Stimulated activated CD8-positive, alpha-beta memory T cell treated with anti-CD3 and anti-CD28 coated beads, Interleukin-4, amount 100 ng/mL, for 48 hours (primary cell): ENCODE measurements at regions not wholly inside any gene's neighbourhood (a gene's known extent, or its start where the extent isn't known, plus 50 kb on each side); places are given as distances from the start of the nearest gene placed in this dataset.
A peak's percentile ranks its signal among the peaks of the same experiment; 100 is the strongest.

Source experiments
- DNase-seq: peaks from one replicate; pipeline ENCODE4 v3.0.0-alpha.2; 2020

- no peak for DNase-seq
Observed at GRCh38 chr13:39859898-39860297, 204.4 kb downstream of the COG6 start.

- DNase-seq, result no peak
Observed at GRCh38 chr13:39862900-39863299, 207.4 kb downstream of the COG6 start.

GRCh38 chr13:39864221-39864620 lies 208.8 kb downstream of the COG6 start:
- DNase-seq, result no peak

- DNase-seq, result no peak
Observed at GRCh38 chr13:39866722-39867121, 211.3 kb downstream of the COG6 start.

GRCh38 chr13:39867807-39868206 lies 212.3 kb downstream of the COG6 start:
- no peak for DNase-seq

GRCh38 chr13:39870197-39870747 lies 214.8 kb downstream of the COG6 start:
- no peak for DNase-seq

GRCh38 chr13:39874331-39875053 lies 219.0 kb downstream of the COG6 start:
- no peak for DNase-seq

GRCh38 chr13:39875111-39875987 lies 219.9 kb downstream of the COG6 start:
- no peak for DNase-seq

GRCh38 chr13:39876258-39876657 lies 220.8 kb downstream of the COG6 start:
- DNase-seq, result no peak

GRCh38 chr13:39877134-39877533 lies 221.7 kb downstream of the COG6 start:
- DNase-seq, result no peak

GRCh38 chr13:39879286-39880035 lies 224.0 kb downstream of the COG6 start:
- no peak for DNase-seq

- DNase-seq, result no peak
Observed at GRCh38 chr13:39881383-39881782, 225.9 kb downstream of the COG6 start.

GRCh38 chr13:39881887-39882286 lies 226.4 kb downstream of the COG6 start:
- DNase-seq, result no peak

GRCh38 chr13:39884166-39884565 lies 228.7 kb downstream of the COG6 start:
- no peak for DNase-seq

- no peak for DNase-seq
Observed at GRCh38 chr13:39886336-39886735, 230.9 kb downstream of the COG6 start.

- no peak for DNase-seq
Observed at GRCh38 chr13:39887387-39887786, 231.9 kb downstream of the COG6 start.

GRCh38 chr13:39888865-39889810 lies 233.7 kb downstream of the COG6 start:
- no peak for DNase-seq

- DNase-seq, result no peak
Observed at GRCh38 chr13:39890537-39890936, 235.1 kb downstream of the COG6 start.

- DNase-seq, result peak; percentile 36
Observed at GRCh38 chr13:39892721-39893685, 237.5 kb downstream of the COG6 start.

- DNase-seq, result no peak
Observed at GRCh38 chr13:39893808-39894207, 238.3 kb downstream of the COG6 start.

GRCh38 chr13:39894586-39894985 lies 239.1 kb downstream of the COG6 start:
- DNase-seq, result no peak
